ENCODE measurements at regions not wholly inside any gene's neighbourhood (a gene's known extent, or its start where the extent isn't known, plus 50 kb on each side); places are given as distances from the start of the nearest gene placed in this dataset.

GRCh38 chr10:65628493-65629139, 1297.2 kb upstream of the LRRTM3 start:
- TF ChIP-seq, protein P1, sequence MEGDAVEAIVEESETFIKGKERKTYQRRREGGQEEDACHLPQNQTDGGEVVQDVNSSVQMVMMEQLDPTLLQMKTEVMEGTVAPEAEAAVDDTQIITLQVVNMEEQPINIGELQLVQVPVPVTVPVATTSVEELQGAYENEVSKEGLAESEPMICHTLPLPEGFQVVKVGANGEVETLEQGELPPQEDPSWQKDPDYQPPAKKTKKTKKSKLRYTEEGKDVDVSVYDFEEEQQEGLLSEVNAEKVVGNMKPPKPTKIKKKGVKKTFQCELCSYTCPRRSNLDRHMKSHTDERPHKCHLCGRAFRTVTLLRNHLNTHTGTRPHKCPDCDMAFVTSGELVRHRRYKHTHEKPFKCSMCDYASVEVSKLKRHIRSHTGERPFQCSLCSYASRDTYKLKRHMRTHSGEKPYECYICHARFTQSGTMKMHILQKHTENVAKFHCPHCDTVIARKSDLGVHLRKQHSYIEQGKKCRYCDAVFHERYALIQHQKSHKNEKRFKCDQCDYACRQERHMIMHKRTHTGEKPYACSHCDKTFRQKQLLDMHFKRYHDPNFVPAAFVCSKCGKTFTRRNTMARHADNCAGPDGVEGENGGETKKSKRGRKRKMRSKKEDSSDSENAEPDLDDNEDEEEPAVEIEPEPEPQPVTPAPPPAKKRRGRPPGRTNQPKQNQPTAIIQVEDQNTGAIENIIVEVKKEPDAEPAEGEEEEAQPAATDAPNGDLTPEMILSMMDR (conservative IDR thresholded peaks at IDR 0.05; ENCODE audit: low read depth, low read length) = no peak
- no peak for TF ChIP-seq EZH2 (IDR thresholded peaks at IDR 0.05; ENCODE audit: borderline replicate concordance, low read depth, low read length, poor library complexity, severe bottlenecking)

All from A673 (cell line).